Testis (tissue), 2 donors: ENCODE measurements at regions not wholly inside any gene's neighbourhood (a gene's known extent, or its start where the extent isn't known, plus 50 kb on each side); places are given as distances from the start of the nearest gene placed in this dataset.

Experiments
- DNase-seq: peaks from one replicate; pipeline ENCODE4 v3.0.0-alpha.2; 2019
- H3K27ac ChIP-seq, 2 donors: fragments of 200-600 bp; sonication (generic); one replicate each; pipeline ENCODE4 v1.5.1; 2019
- H3K27me3 ChIP-seq: fragments of 200-600 bp; sonication (generic); one replicate; pipeline ENCODE4 v1.5.1; 2019
- H3K36me3 ChIP-seq: fragments of 200-600 bp; sonication (generic); one replicate; pipeline ENCODE4 v1.5.1; 2017; ENCODE audit warnings: low read depth; ENCODE audit errors: missing control alignments
- H3K4me1 ChIP-seq: fragments of 200-600 bp; sonication (generic); one replicate; pipeline ENCODE4 v1.5.1; 2019
- H3K4me3 ChIP-seq, 2 donors: fragments of 200-600 bp; sonication (generic); one replicate each; pipeline ENCODE4 v1.5.1; 2017 to 2019
- H3K9me3 ChIP-seq: fragments of 200-600 bp; sonication (generic); one replicate; pipeline ENCODE4 v1.5.1; 2017
- POLR2A ChIP-seq: fragments of 450-650 bp; IDR thresholded peaks from one replicate; pipeline ENCODE4 v1.6.1; 2017; ENCODE audit warnings: antibody characterized with exemption, mild to moderate bottlenecking, moderate library complexity
- WGBS, 2 donors: methylation state at CpG; one replicate each; pipeline ENCODE4 v1.1.5; 2018; 5-methylcytosine and 5-hydroxymethylcytosine counted together
- intact Hi-C: fragments of 100-400 bp; cut with DNase I; formaldehyde crosslinking; loops from one replicate; pipeline ENCODE4 v1.15.1; 2023; ENCODE audit warnings: low total_unique reads
- TF ChIP-seq, protein P1 (sequence below), 3 experiments: fragments of 450-650 bp in 2 of 3; fragments of 200-600 bp in 1 of 3; sonication (generic) in 1 of 3; IDR thresholded peaks; one replicate each; pipeline ENCODE4 v1.5.1; 2016 to 2019; ENCODE audit warnings: antibody characterized with exemption in 3 of 3, mild to moderate bottlenecking in 2 of 3, moderate library complexity in 1 of 3

DNA sequence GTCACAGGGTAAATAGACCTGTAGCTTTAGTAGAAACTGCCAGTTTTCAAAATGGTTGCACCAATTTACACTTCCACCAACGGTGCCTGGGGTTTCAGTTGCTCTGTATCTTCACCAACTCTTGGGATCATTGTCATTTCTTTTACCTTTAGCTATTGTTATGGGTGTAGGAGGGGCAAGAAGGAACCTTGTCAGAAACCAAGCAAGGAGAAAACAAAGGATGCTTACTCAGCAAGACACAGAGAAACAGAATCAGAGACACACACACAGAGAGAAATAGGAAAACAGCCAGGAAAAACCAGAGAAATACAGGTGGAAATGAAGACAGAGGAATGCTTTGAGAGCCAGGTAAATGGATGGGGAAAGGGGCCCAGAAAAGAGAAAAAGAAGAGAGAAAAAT lies 367.6 kb downstream of the MIAT start:
- no peak for DNase-seq
- H3K27ac ChIP-seq: no peak overlapping the region
- intact Hi-C loops: no loop called here
- no peaks in the 10 kb centered on the region for H3K36me3 ChIP-seq
- TF ChIP-seq POLR2A: no peak
- TF ChIP-seq, protein P1, sequence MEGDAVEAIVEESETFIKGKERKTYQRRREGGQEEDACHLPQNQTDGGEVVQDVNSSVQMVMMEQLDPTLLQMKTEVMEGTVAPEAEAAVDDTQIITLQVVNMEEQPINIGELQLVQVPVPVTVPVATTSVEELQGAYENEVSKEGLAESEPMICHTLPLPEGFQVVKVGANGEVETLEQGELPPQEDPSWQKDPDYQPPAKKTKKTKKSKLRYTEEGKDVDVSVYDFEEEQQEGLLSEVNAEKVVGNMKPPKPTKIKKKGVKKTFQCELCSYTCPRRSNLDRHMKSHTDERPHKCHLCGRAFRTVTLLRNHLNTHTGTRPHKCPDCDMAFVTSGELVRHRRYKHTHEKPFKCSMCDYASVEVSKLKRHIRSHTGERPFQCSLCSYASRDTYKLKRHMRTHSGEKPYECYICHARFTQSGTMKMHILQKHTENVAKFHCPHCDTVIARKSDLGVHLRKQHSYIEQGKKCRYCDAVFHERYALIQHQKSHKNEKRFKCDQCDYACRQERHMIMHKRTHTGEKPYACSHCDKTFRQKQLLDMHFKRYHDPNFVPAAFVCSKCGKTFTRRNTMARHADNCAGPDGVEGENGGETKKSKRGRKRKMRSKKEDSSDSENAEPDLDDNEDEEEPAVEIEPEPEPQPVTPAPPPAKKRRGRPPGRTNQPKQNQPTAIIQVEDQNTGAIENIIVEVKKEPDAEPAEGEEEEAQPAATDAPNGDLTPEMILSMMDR (IDR thresholded peaks at IDR 0.05): no peak
- H3K4me3 ChIP-seq: no peak overlapping the region
- H3K9me3 ChIP-seq: no peaks in the 10 kb centered on the region
- no peaks in the 10 kb centered on the region for H3K4me1 ChIP-seq
- 64 to 82% methylated on average over 1 of the region's 1 CpG for WGBS, 2 donors
- no peaks in the 10 kb centered on the region for H3K27me3 ChIP-seq

DNA sequence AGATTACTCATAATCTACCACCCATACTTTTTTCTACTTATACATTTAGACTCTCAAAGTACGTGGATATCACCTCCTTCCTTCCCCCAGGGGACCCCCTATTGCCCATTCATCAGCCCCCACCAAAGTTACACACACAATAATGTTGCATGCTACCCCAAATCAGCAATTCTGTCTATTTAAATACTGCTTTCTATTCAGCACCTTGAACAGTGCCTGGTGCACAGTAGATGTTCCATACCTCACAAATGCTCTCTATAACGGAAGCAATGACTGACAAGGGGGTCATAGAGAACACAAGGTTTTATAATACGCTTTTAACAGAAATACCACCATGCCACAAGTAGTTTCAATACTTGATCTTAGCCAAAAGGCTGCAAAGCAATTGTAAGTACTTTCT lies 370.7 kb downstream of the MIAT start:
- 83 to 84% methylated on average over 3 of the region's 3 CpGs for WGBS, 2 donors
- intact Hi-C loops: no loop called here
- TF ChIP-seq POLR2A: no peak
- TF ChIP-seq, protein P1 (IDR thresholded peaks at IDR 0.05): no peak
- no peaks in the 10 kb centered on the region for H3K9me3 ChIP-seq
- no peak overlapping the region for H3K4me3 ChIP-seq
- no peaks in the 10 kb centered on the region for H3K36me3 ChIP-seq
- H3K27me3 ChIP-seq: no peaks in the 10 kb centered on the region
- no peak for DNase-seq
- H3K27ac ChIP-seq: no peak overlapping the region
- peaks cover 13% of the 10 kb centered on the region for H3K4me1 ChIP-seq

DNA sequence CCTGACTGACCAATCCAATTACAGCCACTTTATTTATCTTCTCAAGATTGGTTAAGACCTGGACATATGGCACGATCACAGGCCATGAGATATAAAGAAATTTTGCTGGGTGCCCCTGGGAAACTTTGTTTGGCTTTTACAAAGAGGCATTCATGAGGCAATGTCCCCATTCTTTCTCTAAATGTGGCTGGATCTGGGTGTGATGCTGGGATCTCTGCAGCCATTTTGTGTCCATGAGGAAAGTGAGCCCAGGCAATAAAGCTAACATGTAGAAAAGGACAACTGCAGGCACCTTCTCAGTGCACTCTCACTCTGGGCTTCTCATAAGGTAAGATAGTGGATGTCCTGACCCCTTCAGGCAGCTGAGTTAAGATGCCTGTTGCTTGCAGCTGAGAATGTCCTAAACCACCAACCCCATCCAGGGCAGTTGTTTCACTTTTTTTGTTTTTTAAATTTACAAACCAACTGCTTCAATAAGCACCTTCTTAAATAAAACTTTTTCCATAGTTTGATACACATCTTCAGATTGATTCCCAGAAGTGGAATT lies 372.3 kb downstream of the MIAT start:
- no peak overlapping the region for H3K27ac ChIP-seq
- 89 to 100% methylated on average over 1 of the region's 1 CpG for WGBS, 2 donors
- no peak for DNase-seq
- intact Hi-C loops: no loop called here
- peaks cover 13% of the 10 kb centered on the region for H3K4me1 ChIP-seq
- H3K36me3 ChIP-seq: no peaks in the 10 kb centered on the region
- no peaks in the 10 kb centered on the region for H3K27me3 ChIP-seq
- H3K9me3 ChIP-seq: no peaks in the 10 kb centered on the region
- no peak for TF ChIP-seq POLR2A
- TF ChIP-seq, protein P1 (IDR thresholded peaks at IDR 0.05): no peak
- H3K4me3 ChIP-seq: no peak overlapping the region

DNA sequence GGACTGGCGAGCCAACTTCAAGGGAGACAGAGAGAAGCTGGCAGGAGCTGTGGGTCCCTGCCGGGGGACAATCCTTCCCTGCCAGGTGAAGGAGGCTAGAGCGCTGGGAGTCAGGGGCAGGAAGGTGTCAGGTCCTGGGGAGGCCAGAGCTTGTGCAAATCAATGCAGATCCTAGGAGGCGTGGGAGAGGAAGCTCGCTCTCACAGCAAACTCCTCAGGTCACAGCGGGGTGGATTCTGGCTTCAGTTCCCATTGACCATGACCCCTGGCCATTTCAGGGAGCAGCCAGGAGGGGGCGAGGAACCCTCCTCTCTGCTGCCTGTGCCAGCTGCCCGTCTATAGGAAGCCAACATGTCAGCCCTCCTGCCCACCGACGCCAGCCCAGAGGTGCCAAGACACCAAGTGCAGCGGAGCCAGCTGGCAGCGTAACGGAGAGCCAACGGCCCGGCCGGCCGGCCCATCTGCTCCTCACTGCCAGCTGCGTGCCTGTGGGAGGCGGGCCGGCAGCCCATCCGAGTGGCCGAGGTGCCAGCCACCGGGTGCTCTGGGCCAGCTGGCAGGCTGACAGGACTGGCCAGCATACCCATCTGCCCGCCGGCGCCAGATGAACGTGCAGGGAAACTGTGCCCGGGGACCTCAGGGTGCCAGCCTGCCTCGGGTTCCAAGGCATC lies 374.8 kb downstream of the MIAT start:
- H3K4me3 ChIP-seq: no peak overlapping the region
- intact Hi-C loops: no loop called here
- H3K4me1 ChIP-seq: peaks cover 13% of the 10 kb centered on the region
- TF ChIP-seq, protein P1 (IDR thresholded peaks at IDR 0.05): no peak
- no peak for TF ChIP-seq POLR2A
- H3K27ac ChIP-seq: no peak overlapping the region
- no peaks in the 10 kb centered on the region for H3K27me3 ChIP-seq
- H3K9me3 ChIP-seq: no peaks in the 10 kb centered on the region
- DNase-seq: peak; percentile 37
- 49 to 60% methylated on average over 3 to 28 of the region's 29 CpGs for WGBS, 2 donors
- no peaks in the 10 kb centered on the region for H3K36me3 ChIP-seq
